PC-9 (cell line): ENCODE measurements at regions not wholly inside any gene's neighbourhood (a gene's known extent, or its start where the extent isn't known, plus 50 kb on each side); places are given as distances from the start of the nearest gene placed in this dataset.

Source experiments
- EZH2 ChIP-seq: fragments of 200-600 bp; sonication (generic); IDR thresholded peaks from 2 replicates; pipeline ENCODE4 v1.8.0; 2017; ENCODE audit warnings: antibody characterized with exemption, low read depth
- TF ChIP-seq, protein P1 (sequence below): fragments of 200-600 bp; sonication (generic); conservative IDR thresholded peaks from 2 replicates; pipeline ENCODE4 v1.6.1; 2017; ENCODE audit warnings: mixed run types, antibody characterized with exemption, mild to moderate bottlenecking, moderate library complexity

DNA sequence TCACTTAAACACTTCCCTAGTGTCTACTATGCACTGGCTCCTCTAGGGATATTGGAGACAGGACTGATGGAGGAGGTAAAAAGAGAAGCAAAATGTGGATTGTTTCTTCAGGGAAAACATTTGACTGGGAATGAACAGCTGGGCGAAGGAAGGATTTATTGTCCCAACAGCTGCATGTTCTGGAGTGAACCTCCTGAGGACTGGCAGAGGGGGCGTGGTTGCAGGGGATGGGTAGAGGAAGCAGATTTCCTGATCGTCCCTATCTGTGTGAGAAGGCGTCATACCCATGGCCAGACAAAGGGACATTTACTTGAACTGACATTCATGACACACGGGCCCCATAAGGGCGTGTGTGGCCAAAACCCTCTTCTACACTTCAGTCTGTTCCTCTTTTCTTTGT lies 321.5 kb downstream of the MAP2K4 start:
- no peak for TF ChIP-seq EZH2
- TF ChIP-seq, protein P1, sequence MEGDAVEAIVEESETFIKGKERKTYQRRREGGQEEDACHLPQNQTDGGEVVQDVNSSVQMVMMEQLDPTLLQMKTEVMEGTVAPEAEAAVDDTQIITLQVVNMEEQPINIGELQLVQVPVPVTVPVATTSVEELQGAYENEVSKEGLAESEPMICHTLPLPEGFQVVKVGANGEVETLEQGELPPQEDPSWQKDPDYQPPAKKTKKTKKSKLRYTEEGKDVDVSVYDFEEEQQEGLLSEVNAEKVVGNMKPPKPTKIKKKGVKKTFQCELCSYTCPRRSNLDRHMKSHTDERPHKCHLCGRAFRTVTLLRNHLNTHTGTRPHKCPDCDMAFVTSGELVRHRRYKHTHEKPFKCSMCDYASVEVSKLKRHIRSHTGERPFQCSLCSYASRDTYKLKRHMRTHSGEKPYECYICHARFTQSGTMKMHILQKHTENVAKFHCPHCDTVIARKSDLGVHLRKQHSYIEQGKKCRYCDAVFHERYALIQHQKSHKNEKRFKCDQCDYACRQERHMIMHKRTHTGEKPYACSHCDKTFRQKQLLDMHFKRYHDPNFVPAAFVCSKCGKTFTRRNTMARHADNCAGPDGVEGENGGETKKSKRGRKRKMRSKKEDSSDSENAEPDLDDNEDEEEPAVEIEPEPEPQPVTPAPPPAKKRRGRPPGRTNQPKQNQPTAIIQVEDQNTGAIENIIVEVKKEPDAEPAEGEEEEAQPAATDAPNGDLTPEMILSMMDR = no peak
